AG04450 (cell line): ENCODE measurements at regions not wholly inside any gene's neighbourhood (a gene's known extent, or its start where the extent isn't known, plus 50 kb on each side); places are given as distances from the start of the nearest gene placed in this dataset.
"Not testable (repeated sequence)": the region's sequence is repeated elsewhere in the genome, so short reads cannot be mapped to it uniquely, and the experiment has no call there.

Source experiments
- CTCF ChIA-PET: fragments of 300-600, 350-600 bp; formaldehyde crosslinking; extraction: SDS; loops from one replicate; lab custom pipeline; 2022; ENCODE audit warnings: antibody characterized with exemption, inconsistent platforms; lab: Charles Lee
- POLR2A ChIA-PET: fragments of 350-600 bp; formaldehyde crosslinking; extraction: SDS; loops from one replicate; lab custom pipeline; 2021; ENCODE audit warnings: antibody characterized with exemption, inconsistent platforms; lab: Yijun Ruan, JAX
- DNase-seq: peaks from one replicate; pipeline ENCODE4 v3.0.0-alpha.2; 2011; ENCODE audit warnings: low read depth, low spot score
- H3K27ac ChIP-seq: one replicate; pipeline ENCODE4 v1.5.1; 2012; ENCODE audit warnings: low read depth, low read length, control low read depth
- H3K27me3 ChIP-seq: one replicate; pipeline ENCODE4 v1.6.0; 2012; ENCODE audit warnings: low read length; ENCODE audit not compliant: control insufficient read depth, insufficient read depth
- H3K4me3 ChIP-seq: 2 replicates; pipeline ENCODE4 v1.5.1; 2011; ENCODE audit warnings: mild to moderate bottlenecking, low read depth, low read length, control low read depth
- H3K9me3 ChIP-seq: 2 replicates; pipeline ENCODE4 v1.5.1; 2012; ENCODE audit warnings: low read length; ENCODE audit not compliant: control insufficient read depth, insufficient read depth
- CTCF ChIP-seq: IDR thresholded peaks from 2 replicates; pipeline ENCODE4 v1.5.1; 2011; ENCODE audit warnings: low read depth, low read length, control low read depth, inconsistent platforms

DNA sequence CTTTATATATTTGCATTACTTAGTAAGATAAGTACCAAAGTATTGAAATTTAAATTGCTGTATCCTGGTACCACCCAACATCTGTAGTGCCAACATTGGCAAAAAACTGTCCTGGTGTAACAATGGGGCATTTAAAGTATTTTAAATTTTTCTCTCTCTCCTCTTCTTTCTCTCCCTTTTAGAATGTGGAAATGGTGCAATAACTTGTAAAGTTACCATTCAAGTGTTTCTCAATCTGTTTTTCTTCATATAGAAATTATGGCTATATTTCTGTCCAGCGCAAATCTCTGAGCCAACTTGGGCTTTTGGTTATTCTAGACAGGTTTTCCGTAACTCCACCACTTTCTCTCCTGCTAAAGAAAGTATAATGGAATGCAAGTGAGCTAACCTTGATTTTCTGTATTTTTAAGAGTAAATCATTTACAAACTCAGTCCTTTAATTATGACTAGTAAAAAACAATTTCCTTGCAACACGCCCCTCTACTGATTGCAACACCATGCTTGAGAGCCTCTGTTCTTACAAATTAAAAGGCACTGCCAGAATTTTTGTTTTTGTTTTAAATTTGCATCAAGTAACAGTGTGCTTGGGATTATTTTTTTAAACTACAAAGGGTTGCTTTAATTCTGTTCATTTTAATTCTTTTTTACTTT, 324.2 kb upstream of the CITED2 start:
- no peaks in the 10 kb centered on the region for H3K27me3 ChIP-seq
- no peak overlapping the region for H3K4me3 ChIP-seq
- ChIA-PET CTCF (no interaction called here), POLR2A (interaction anchor here (0.6 kb wide), 1 partner anchor 15 kb away, joined by 11 read pairs; no protein-coding TSS in a partner anchor)
- DNase-seq, result no peak
- TF ChIP-seq CTCF, result no peak
- peaks cover 3% of the 10 kb centered on the region; the same call in 1 of the 2 replicates for H3K9me3 ChIP-seq
- H3K27ac ChIP-seq, result no peak overlapping the region

GRCh38 chr6:139697856-139698255, 323.4 kb upstream of the CITED2 start:
- H3K9me3 ChIP-seq, H3K4me3 ChIP-seq, DNase-seq, H3K27me3 ChIP-seq, CTCF ChIA-PET, H3K27ac ChIP-seq: not testable (repeated sequence)
- POLR2A ChIA-PET, result interaction anchor here (0.6 kb wide), 1 partner anchor 14 kb away, joined by 11 read pairs; no protein-coding TSS in a partner anchor

GRCh38 chr6:139696991-139697390, 322.5 kb upstream of the CITED2 start:
- CTCF ChIA-PET, H3K27ac ChIP-seq, H3K9me3 ChIP-seq, H3K4me3 ChIP-seq, H3K27me3 ChIP-seq, POLR2A ChIA-PET, DNase-seq: not testable (repeated sequence)

GRCh38 chr6:139695361-139695760, 320.9 kb upstream of the CITED2 start:
- no peak overlapping the region for H3K4me3 ChIP-seq
- DNase-seq, result no peak
- no peaks in the 10 kb centered on the region for H3K27me3 ChIP-seq
- H3K27ac ChIP-seq, result no peak overlapping the region
- TF ChIP-seq CTCF, result no peak
- ChIA-PET CTCF (no interaction called here), POLR2A (no interaction called here)
- peaks cover 3% of the 10 kb centered on the region; the same call in 1 of the 2 replicates for H3K9me3 ChIP-seq

DNA sequence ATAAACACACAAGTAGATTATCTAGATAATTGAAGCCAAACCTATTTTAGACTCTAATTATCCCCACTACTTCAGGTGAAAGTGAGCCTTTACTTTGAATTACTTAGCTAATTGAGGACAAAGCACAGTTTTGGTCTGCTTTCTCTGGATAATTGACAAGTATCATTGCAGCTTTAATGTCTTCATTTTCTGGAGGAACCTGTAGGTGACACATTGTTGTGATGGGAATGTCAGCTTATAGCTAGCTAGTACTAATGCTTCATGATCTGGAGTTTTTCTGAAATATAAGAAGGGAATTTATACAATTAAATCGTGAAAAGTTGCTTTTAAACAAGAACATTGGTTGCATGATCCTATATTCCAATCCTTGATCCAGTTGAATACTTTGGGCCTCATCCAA, 319.3 kb upstream of the CITED2 start:
- CTCF ChIA-PET, result no interaction called here
- POLR2A ChIA-PET, result no interaction called here
- Histone ChIP-seq H3K27ac (no peak overlapping the region), H3K4me3 (no peak overlapping the region), H3K27me3 (no peaks in the 10 kb centered on the region), H3K9me3 (peaks cover 3% of the 10 kb centered on the region; the same call in 1 of the 2 replicates)
- TF ChIP-seq CTCF, result no peak
- no peak for DNase-seq

DNA sequence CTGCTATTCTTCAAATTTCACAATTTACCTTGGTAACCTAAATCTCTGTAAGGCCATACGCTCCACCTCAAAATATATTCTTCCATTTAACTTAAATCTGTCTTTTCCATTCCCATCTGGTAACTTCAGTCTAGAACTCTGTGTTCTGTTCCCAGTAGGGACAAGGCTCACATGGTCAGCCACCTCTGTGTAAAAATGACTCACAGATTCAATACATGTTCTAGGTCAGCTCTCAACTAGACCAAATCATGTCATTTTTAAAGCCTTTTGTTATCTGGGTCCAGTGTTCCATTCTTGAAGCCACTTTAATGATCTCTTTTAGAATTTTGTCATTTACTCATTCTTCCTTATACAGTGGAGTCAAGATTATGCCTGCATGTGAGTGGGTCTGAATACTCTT, 315.6 kb upstream of the CITED2 start:
- Histone ChIP-seq H3K27me3 (no peaks in the 10 kb centered on the region), H3K27ac (no peak overlapping the region), H3K4me3 (no peak overlapping the region), H3K9me3 (no peaks in the 10 kb centered on the region)
- CTCF ChIA-PET, result no interaction called here
- no peak for DNase-seq
- no peak for TF ChIP-seq CTCF
- POLR2A ChIA-PET, result no interaction called here
